Epithelial cell of proximal tubule (primary cell): ENCODE measurements at regions not wholly inside any gene's neighbourhood (a gene's known extent, or its start where the extent isn't known, plus 50 kb on each side); places are given as distances from the start of the nearest gene placed in this dataset.
A peak's percentile ranks its signal among the peaks of the same experiment; 100 is the strongest.

ENCODE experiments used
- DNase-seq: peaks from one replicate; pipeline ENCODE4 v3.0.0-alpha.2; 2011; ENCODE audit warnings: low read depth
- H3K4me3 ChIP-seq: 2 replicates; pipeline ENCODE4 v1.5.1; 2011; ENCODE audit warnings: low read depth, mild to moderate bottlenecking, low read length
- CTCF ChIP-seq: conservative IDR thresholded peaks from 2 replicates; pipeline ENCODE4 v1.5.1; 2012; ENCODE audit warnings: low read depth, mild to moderate bottlenecking, low read length

DNA sequence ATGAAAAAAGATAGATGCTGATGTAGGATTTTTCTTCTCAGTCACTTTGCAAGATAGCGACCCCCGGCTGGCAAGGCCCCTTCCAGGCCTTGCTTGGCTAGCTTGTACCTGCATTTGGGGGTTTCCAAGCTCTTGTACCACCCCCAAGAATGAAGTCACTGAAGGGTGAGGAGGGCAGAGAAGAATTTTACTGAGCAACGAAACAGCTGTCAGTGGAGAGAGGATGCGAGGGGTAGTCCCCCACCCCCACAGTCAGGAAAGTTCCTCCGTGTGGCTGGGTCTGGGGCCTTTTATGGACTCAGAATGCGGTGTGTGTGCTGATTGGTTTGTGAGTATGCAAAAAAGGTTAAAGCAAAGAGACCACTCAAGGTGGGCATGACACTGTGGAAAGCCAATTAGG is 382.0 kb downstream of the GPD2 start:
- no peak for TF ChIP-seq CTCF
- DNase-seq: no peak
- no peak overlapping the region for H3K4me3 ChIP-seq

DNA sequence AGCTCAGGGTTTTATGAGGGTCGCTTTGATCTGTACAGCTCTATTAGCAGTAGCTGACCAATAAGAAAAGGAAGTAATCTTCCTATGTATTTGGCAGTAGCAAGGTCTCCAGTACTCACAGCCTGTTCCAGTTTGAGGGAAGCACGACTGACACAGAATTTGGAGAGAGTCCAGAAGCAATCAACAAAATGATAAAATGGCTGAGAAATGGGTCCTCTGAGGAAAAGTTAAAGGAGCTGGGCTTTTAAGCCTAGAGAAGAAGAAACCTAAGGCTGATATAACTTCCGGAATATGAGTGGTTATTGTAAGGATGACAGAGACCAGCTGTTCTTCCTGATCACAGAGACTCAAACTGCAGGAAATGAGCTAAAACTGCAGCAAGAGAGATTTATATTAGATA is 382.8 kb downstream of the GPD2 start:
- no peak for TF ChIP-seq CTCF
- DNase-seq: no peak
- H3K4me3 ChIP-seq: no peak overlapping the region

GRCh38 chr2:156826341-156826933 is 390.3 kb downstream of the GPD2 start:
- no peak for TF ChIP-seq CTCF
- DNase-seq: peak; percentile 10
- H3K4me3 ChIP-seq: no peak overlapping the region

DNA sequence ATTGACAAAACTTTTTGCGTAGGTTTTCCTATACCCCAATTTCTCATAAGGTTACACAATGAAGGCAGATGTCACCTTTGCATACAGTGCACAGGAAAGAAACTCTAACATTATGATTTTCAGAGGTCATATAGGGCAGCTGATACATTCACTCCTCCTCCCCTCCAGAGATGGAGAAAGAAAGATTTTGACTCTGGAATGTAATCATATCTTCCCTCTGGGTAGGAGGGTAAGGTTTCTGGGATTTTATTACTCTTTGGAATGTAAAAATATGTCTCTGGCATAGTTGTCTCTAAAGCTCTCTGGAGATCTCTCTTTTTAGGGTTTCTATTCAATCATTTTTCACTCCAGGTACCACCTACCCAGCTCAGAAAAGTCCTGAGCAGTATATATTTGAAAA is 398.3 kb downstream of the GPD2 start:
- no peak for TF ChIP-seq CTCF
- H3K4me3 ChIP-seq: no peak overlapping the region
- no peak for DNase-seq

DNA sequence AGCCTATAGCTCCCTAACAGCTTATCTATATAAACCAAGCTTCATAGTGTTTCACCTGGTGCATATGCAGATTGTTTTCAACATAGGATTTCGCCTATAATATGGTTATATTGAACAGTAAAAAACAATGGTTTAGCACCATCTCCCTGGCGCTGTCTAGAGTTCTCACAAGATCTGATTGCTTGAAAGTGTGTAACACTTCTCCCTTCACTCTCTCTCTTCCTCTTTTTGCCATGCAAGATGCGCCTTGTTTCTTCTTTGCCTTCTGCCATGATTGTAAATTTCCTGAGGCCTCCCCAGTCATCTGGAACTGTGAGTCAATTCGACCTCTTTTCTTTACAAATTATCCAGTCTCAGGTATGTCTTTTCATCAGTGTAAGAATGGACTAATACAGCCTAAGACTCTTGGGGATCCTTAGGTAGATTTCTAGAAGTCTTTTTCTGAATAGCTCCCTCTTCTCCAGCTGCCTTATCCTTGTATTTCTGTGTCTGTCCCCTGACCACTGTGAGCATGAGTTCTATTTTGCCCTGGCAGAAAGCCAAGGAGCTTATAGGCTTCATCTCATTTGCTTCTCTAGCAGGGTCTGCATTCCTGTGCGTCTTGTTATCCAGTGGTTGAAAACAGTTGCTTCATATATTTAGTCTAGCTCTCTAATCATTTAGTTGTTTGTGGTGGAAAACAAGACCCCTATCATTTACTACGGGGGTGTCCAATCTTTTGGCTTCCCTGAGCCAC is 401.6 kb downstream of the GPD2 start:
- no peak for DNase-seq
- no peak for TF ChIP-seq CTCF
- H3K4me3 ChIP-seq: no peak overlapping the region

DNA sequence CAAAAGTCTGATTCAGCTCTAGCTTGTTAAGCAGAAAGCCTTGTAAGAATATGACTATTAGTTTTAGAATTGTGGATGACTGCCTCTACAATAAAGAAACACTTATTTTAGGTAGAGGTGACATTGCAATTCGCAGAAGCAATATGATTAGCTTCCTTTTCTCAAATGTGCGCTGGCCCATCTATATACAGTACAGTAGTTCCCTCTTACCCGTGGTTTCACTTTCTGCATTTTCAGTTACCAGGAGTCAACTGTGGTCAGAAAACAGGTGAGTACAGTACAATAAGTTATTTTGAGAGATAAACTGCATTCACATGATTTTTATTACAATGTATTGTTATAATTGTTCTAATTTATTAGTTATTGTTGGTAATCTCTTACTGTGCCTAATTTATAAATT is 405.1 kb downstream of the GPD2 start:
- H3K4me3 ChIP-seq: no peak overlapping the region
- DNase-seq: no peak
- TF ChIP-seq CTCF: no peak
